ENCODE measurements at regions not wholly inside any gene's neighbourhood (a gene's known extent, or its start where the extent isn't known, plus 50 kb on each side); places are given as distances from the start of the nearest gene placed in this dataset.

GRCh38 chr2:180358458-180358857, 351.4 kb upstream of the CWC22 start:
- no peak for TF ChIP-seq CTCF (conservative IDR thresholded peaks at IDR 0.05; ENCODE audit: low read length)
- no peak overlapping the region for H3K4me3 ChIP-seq (ENCODE audit: low read length)
- no peak for DNase-seq (ENCODE audit: low read depth)

DNA sequence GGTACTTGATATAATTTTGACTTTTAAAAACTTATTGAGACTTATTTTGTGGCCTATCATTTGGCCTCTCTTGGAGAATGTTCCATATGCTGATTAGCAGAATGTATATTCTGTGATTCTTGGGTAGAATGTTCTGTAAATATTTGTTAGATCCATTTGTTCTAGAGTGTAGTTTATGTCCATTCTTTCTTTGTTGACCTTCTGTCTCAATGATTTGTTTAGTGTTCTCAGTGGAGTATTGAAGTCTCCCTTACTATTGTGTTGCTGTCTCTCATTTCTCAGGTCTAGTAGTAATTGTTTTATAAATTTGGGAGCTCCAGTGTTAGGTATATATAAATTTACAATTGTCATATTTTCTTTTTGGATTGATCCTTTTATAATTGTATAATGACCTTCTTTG, 349.6 kb upstream of the CWC22 start:
- TF ChIP-seq CTCF (conservative IDR thresholded peaks at IDR 0.05; ENCODE audit: low read length): no peak
- no peak for DNase-seq (ENCODE audit: low read depth)
- no peak overlapping the region for H3K4me3 ChIP-seq (ENCODE audit: low read length)

- DNase-seq (ENCODE audit: low read depth): no peak
- no peak overlapping the region for H3K4me3 ChIP-seq (ENCODE audit: low read length)
- no peak for TF ChIP-seq CTCF (conservative IDR thresholded peaks at IDR 0.05; ENCODE audit: low read length)
Observed at GRCh38 chr2:180352620-180353019, 345.5 kb upstream of the CWC22 start.

DNA sequence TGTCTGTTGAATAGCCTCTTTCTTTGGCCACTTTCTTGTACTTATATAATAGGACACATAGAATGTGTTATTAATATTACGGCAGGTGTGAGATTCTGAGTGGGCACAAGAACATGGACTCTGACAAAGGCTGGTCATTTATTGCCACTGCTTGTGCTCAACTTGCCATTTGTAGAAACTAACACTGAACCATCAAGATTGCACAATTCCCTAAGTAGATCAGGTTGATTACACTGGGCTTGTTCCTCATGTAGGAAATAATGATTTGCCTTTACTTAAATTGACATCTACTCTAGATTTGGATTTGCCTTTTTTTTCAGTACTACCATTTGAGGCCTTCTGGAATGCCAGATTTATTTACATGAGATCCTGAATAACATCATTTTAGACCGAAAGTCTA, 342.7 kb upstream of the CWC22 start:
- H3K4me3 ChIP-seq (ENCODE audit: low read length): no peak overlapping the region
- no peak for TF ChIP-seq CTCF (conservative IDR thresholded peaks at IDR 0.05; ENCODE audit: low read length)
- DNase-seq (ENCODE audit: low read depth): no peak

- no peak for TF ChIP-seq CTCF (conservative IDR thresholded peaks at IDR 0.05; ENCODE audit: low read length)
- no peak overlapping the region for H3K4me3 ChIP-seq (ENCODE audit: low read length)
- no peak for DNase-seq (ENCODE audit: low read depth)
Observed at GRCh38 chr2:180343528-180344345, 336.6 kb upstream of the CWC22 start.

DNA sequence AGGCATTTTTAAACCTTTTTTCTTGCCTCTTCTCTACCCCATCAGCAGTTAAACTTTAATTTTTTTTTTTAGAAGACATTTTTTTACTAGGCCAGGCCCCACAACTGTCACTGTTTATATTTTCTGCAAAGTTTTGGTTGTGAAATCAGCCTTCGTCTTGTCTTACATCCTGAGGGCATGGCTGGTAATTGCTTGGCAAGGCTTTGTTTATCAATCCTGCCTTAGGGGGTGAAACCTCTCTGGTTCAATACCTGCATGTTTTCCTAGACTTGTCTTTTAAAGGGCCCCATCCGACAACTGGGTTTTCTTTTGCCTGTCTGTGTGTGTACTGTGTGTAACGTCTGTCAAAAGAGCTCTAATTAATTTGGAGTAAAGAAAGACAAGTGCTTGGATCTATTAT, 330.0 kb upstream of the CWC22 start:
- DNase-seq (ENCODE audit: low read depth): no peak
- TF ChIP-seq CTCF (conservative IDR thresholded peaks at IDR 0.05; ENCODE audit: low read length): no peak
- H3K4me3 ChIP-seq (ENCODE audit: low read length): no peak overlapping the region

DNA sequence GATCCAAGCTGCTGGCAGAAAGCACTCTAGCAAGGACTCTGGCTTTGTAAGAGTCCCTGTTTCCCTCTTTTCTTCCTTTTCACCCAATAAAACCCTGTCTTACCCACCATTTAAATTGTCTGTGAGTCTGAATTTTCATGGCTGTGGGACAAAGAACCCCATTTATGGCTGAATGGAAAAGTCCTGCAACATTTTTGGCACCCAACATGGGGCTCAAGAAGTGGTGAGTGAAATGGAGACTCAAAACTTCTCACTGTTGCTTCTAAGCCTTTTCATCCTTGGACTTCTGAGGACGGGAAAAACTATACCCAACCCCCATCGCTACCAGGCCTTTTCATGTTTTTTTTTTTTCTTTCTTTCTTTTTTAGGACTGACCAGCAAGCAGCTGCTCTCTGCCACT, 329.5 kb upstream of the CWC22 start:
- no peak for TF ChIP-seq CTCF (conservative IDR thresholded peaks at IDR 0.05; ENCODE audit: low read length)
- DNase-seq (ENCODE audit: low read depth): no peak
- H3K4me3 ChIP-seq (ENCODE audit: low read length): no peak overlapping the region
